ENCODE measurements at regions not wholly inside any gene's neighbourhood (a gene's known extent, or its start where the extent isn't known, plus 50 kb on each side); places are given as distances from the start of the nearest gene placed in this dataset.

DNA sequence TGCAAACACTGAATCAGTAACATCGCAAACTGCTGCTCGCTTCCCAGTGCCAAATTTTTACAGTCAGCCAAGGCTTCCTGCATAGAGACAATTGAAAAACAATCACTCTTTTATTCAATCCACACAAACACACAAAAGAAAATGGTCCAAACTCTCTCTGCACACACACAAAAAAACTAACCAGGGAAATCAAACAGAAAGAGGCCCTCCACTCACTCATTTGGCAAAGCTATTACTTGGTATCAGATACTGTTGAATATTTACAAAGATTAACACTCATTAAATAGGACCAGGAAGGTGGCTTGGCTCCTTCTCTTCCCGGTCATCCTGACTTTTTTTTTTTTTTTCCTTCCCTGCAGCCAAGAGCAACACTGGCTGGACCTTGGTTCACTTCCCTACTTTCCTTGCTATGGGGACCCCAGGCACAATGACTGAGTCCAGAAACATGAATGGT, 62.4 kb upstream of the SPATA12 start:
- TF ChIP-seq CTCF (IDR thresholded peaks at IDR 0.05): no peak
- TF ChIP-seq POLR2A (IDR thresholded peaks at IDR 0.05): no peak
- peak; percentile 18 for TF ChIP-seq POLR2AphosphoS5 (IDR thresholded peaks at IDR 0.05)

Data from prostate gland (tissue), 2 donors.